SK-N-MC (cell line): ENCODE measurements at regions not wholly inside any gene's neighbourhood (a gene's known extent, or its start where the extent isn't known, plus 50 kb on each side); places are given as distances from the start of the nearest gene placed in this dataset.
"Not testable (repeated sequence)": the region's sequence is repeated elsewhere in the genome, so short reads cannot be mapped to it uniquely, and the experiment has no call there.

ENCODE experiments used
- DNase-seq: peaks from one replicate; pipeline ENCODE4 v3.0.0-alpha.2; 2011; ENCODE audit warnings: low read depth, low spot score
- H3K27ac ChIP-seq: fragments of 200-600 bp; sonication (generic); 2 replicates; pipeline ENCODE4 v1.5.1; 2016; ENCODE audit warnings: mixed run types
- H3K36me3 ChIP-seq: fragments of 200-600 bp; sonication (generic); 2 replicates; pipeline ENCODE4 v1.6.1; 2017; ENCODE audit warnings: antibody characterized with exemption, low read length, mixed read lengths; ENCODE audit not compliant: insufficient read depth
- H3K4me3 ChIP-seq: fragments of 200-600 bp; sonication (generic); 2 replicates; pipeline ENCODE4 v1.5.1; 2016
- H3K9ac ChIP-seq: fragments of 200-600 bp; sonication (generic); 2 replicates; pipeline ENCODE4 v1.8.0; 2017; ENCODE audit warnings: mixed run types, mixed read lengths; ENCODE audit not compliant: insufficient read length
- H3K9me3 ChIP-seq: fragments of 200-600 bp; sonication (generic); 2 replicates; pipeline ENCODE4 v1.6.1; 2017; ENCODE audit warnings: low read depth, mild to moderate bottlenecking, antibody characterized with exemption, low read length, moderate library complexity, mixed read lengths
- EZH2 ChIP-seq: fragments of 200-600 bp; sonication (generic); IDR thresholded peaks from one replicate; pipeline ENCODE4 v1.6.1; 2017; ENCODE audit warnings: antibody characterized with exemption
- FOXP2 ChIP-seq: optimal IDR thresholded peaks from 2 replicates; pipeline ENCODE3; 2011; ENCODE audit warnings: mild to moderate bottlenecking, moderate library complexity; ENCODE audit not compliant: insufficient read depth; ENCODE audit errors: extremely low read length, control extremely low read depth
- POLR2AphosphoS5 ChIP-seq: IDR thresholded peaks from 2 replicates; pipeline ENCODE4 v1.6.1; 2012; ENCODE audit warnings: mild to moderate bottlenecking, low read depth, low read length, borderline replicate concordance

- Histone ChIP-seq H3K36me3 (no peaks in the 10 kb centered on the region), H3K9me3 (no peaks in the 10 kb centered on the region), H3K4me3 (no peak overlapping the region), H3K9ac (no peak overlapping the region), H3K27ac (no peak overlapping the region)
- DNase-seq: no peak
- no peak for TF ChIP-seq EZH2
- no peak for TF ChIP-seq POLR2AphosphoS5
- TF ChIP-seq FOXP2: no peak
Observed at GRCh38 chr5:56763711-56764466, 51.5 kb upstream of the MAP3K1 start.

- Histone ChIP-seq H3K4me3 (no peak overlapping the region), H3K9me3 (no peaks in the 10 kb centered on the region), H3K36me3 (no peaks in the 10 kb centered on the region), H3K9ac (no peak overlapping the region), H3K27ac (no peak overlapping the region)
- no peak for DNase-seq
- no peak for TF ChIP-seq EZH2
- TF ChIP-seq POLR2AphosphoS5: no peak
- no peak for TF ChIP-seq FOXP2
Observed at GRCh38 chr5:56763182-56763581, 52.2 kb upstream of the MAP3K1 start.

DNA sequence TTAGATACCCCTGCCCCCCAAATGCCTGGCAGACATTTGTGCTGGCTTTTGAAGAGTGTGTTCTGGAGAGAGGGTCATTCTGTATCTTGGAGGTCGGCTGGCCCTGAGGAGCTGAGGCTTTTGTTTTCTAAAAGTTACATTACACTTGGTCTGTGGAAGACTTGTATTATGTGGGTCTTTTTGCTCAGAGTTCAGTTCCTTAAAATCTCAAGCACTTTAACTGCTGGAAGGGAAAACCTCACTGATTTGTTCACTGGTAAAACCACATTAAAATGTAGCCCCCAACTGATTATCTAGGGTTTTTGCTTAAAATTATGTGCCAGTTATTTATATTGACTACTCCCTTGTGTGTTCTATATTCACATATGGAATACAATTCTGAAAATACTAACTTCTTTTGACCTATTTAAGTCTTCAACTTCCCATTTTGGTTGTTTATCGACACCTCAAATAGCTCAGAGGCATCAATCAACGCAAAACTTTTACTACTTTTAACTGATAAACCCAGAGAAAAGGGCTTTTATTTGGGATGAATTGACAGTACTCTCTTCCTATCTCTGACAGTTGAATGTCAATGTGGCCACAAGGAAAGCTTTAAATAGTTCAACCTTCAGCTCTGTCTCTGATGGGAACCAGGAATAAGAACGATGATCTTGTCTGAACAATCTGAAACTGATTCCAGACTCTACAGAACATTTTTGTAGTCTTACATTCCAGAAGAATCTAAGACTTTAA is 54.0 kb upstream of the MAP3K1 start:
- TF ChIP-seq EZH2: no peak
- no peak for TF ChIP-seq POLR2AphosphoS5
- TF ChIP-seq FOXP2: no peak
- Histone ChIP-seq H3K9ac (no peak overlapping the region), H3K36me3 (no peaks in the 10 kb centered on the region), H3K27ac (no peak overlapping the region), H3K9me3 (no peaks in the 10 kb centered on the region), H3K4me3 (no peak overlapping the region)
- no peak for DNase-seq

GRCh38 chr5:56760723-56761122 is 54.6 kb upstream of the MAP3K1 start:
- Histone ChIP-seq H3K4me3 (no peak overlapping the region), H3K36me3 (no peaks in the 10 kb centered on the region), H3K27ac (no peak overlapping the region), H3K9ac (no peak overlapping the region), H3K9me3 (no peaks in the 10 kb centered on the region)
- TF ChIP-seq FOXP2 (no peak), EZH2 (no peak), POLR2AphosphoS5 (no peak)
- DNase-seq: no peak

DNA sequence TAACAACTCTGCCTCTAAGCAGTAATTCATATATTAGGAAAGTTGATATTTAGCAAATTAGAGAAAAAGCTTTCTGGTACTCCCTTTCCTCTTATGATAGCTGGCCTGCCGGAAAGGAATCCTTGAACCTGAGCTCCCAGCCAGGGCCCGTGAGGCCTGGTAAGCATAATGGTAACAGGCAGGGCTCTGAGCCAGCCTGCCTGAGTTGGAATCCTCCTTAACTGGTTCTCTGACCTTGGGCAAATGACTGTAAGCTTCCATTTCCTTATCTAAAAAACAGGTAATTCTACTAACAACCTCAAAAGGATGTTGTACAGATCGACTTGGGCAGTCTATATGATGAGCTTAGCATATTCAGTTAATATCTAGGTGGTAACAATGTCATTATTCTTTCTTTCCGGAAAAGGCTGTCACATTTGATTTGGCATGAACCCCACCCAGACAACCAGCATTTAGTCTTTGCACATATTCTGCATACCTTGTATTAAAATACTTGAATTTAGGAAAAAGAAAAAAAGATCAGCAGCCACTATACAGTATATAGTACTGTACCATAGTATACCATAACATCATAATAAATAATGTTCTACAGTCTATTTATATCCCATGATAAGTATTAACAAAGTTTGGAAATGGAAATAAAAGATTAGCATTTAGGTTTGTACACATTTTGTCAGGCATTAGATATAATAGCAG is 55.7 kb upstream of the MAP3K1 start:
- no peak overlapping the region for H3K4me3 ChIP-seq
- no peak for DNase-seq
- no peak overlapping the region for H3K27ac ChIP-seq
- no peaks in the 10 kb centered on the region for H3K9me3 ChIP-seq
- H3K36me3 ChIP-seq: no peaks in the 10 kb centered on the region
- TF ChIP-seq POLR2AphosphoS5 (no peak), EZH2 (no peak), FOXP2 (no peak)
- no peak overlapping the region for H3K9ac ChIP-seq

DNA sequence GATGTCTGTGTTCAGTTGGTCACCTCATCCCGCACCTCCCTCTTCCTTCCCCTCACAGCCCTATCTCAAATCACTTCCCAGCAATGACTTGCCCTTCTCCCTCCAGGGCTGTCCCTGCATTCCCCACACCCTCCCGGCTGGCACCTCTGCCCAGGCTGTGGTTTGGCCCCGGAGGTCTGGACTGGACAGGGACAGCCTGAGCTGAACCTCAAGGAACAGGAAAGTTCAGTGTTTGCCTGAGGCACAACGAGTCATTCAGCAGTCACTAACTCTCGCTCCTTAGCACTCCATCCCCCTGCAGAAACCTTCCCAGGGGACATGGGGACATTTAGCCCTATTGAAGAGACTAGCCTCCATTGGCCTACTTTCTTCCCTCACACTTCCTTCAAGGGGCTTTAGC is 58.3 kb upstream of the MAP3K1 start:
- TF ChIP-seq POLR2AphosphoS5: no peak
- no peak for TF ChIP-seq EZH2
- TF ChIP-seq FOXP2: no peak
- Histone ChIP-seq H3K36me3 (no peaks in the 10 kb centered on the region), H3K9me3 (no peaks in the 10 kb centered on the region), H3K4me3 (no peak overlapping the region), H3K27ac (no peak overlapping the region), H3K9ac (no peak overlapping the region)
- DNase-seq: no peak

- no peaks in the 10 kb centered on the region for H3K36me3 ChIP-seq
- no peaks in the 10 kb centered on the region for H3K9me3 ChIP-seq
- TF ChIP-seq FOXP2 (no peak), EZH2 (no peak), POLR2AphosphoS5 (no peak)
- DNase-seq: no peak
- no peak overlapping the region for H3K27ac ChIP-seq
- H3K4me3 ChIP-seq: no peak overlapping the region
- H3K9ac ChIP-seq: no peak overlapping the region
Observed at GRCh38 chr5:56755036-56755555, 60.3 kb upstream of the MAP3K1 start.

GRCh38 chr5:56753588-56753987 is 61.8 kb upstream of the MAP3K1 start:
- not testable (repeated sequence) for H3K9me3 ChIP-seq, H3K36me3 ChIP-seq

More at GRCh38 chr5:56753588-56753987, 61.8 kb upstream of the MAP3K1 start:
- H3K27ac ChIP-seq, DNase-seq, H3K4me3 ChIP-seq, H3K9ac ChIP-seq: not testable (repeated sequence)
